PFSK-1 (cell line): ENCODE measurements at regions not wholly inside any gene's neighbourhood (a gene's known extent, or its start where the extent isn't known, plus 50 kb on each side); places are given as distances from the start of the nearest gene placed in this dataset.

ENCODE experiments used
- POLR2AphosphoS5 ChIP-seq: IDR thresholded peaks from 2 replicates; pipeline ENCODE4 v1.6.1; 2012; ENCODE audit warnings: low read depth, mild to moderate bottlenecking, control low read depth, low read length, moderate library complexity
- TAF1 ChIP-seq: IDR thresholded peaks from 2 replicates; pipeline ENCODE4 v1.6.1; 2012; ENCODE audit warnings: low read length, control low read depth, borderline replicate concordance; ENCODE audit not compliant: insufficient read depth

- TF ChIP-seq TAF1 (no peak), POLR2AphosphoS5 (no peak)
These were observed 2032.6 kb downstream of the MAT2B start for GRCh38 chr5:165538065-165538464.
